SU-DHL-6 (cell line): ENCODE measurements at regions not wholly inside any gene's neighbourhood (a gene's known extent, or its start where the extent isn't known, plus 50 kb on each side); places are given as distances from the start of the nearest gene placed in this dataset.

Source experiments
- H2AFZ ChIP-seq: fragments of 200-600 bp; sonication (generic); 2 replicates; pipeline ENCODE4 v1.6.1; 2014; ENCODE audit warnings: low read depth, mild to moderate bottlenecking, moderate library complexity, mixed read lengths, antibody characterized with exemption, low read length; ENCODE audit not compliant: severe bottlenecking
- H3F3A ChIP-seq: fragments of 200-600 bp; shearing (Covaris generic); 2 replicates; pipeline ENCODE4 v1.6.0; 2016; ENCODE audit warnings: antibody characterized with exemption, mild to moderate bottlenecking; ENCODE audit not compliant: insufficient read depth
- H3K27ac ChIP-seq: fragments of 200-600 bp; sonication (generic); 2 replicates; pipeline ENCODE4 v1.5.1; 2016; ENCODE audit warnings: low read depth, mild to moderate bottlenecking, low read length, moderate library complexity, mixed read lengths
- H3K27me3 ChIP-seq: fragments of 200-600 bp; sonication (generic), shearing (Covaris generic); 2 replicates; pipeline ENCODE4 v1.6.0; 2014; ENCODE audit warnings: mild to moderate bottlenecking, low read length
- H3K36me3 ChIP-seq: fragments of 200-600 bp; sonication (generic); 2 replicates; pipeline ENCODE4 v1.6.1; 2014; ENCODE audit warnings: mild to moderate bottlenecking, low read length, mixed read lengths
- H3K4me2 ChIP-seq: fragments of 300-600, 200-600 bp; shearing (Covaris generic), sonication (generic); 2 replicates; pipeline ENCODE4 v1.6.0; 2014; ENCODE audit warnings: low read length, low read depth, mild to moderate bottlenecking; ENCODE audit not compliant: poor library complexity, severe bottlenecking
- H3K4me3 ChIP-seq: fragments of 200-600 bp; sonication (generic); 2 replicates; pipeline ENCODE4 v1.5.1; 2014; ENCODE audit warnings: antibody characterized with exemption, low read length, mild to moderate bottlenecking, mixed read lengths; ENCODE audit not compliant: insufficient read depth, poor library complexity, severe bottlenecking
- H3K79me2 ChIP-seq: fragments of 200-600 bp; sonication (generic); 2 replicates; pipeline ENCODE4 v1.6.1; 2014; ENCODE audit warnings: mild to moderate bottlenecking, low read length, moderate library complexity; ENCODE audit not compliant: insufficient read depth
- H3K9ac ChIP-seq: fragments of 200-600 bp; sonication (generic); 2 replicates; pipeline ENCODE4 v1.7.0; 2014; ENCODE audit warnings: mild to moderate bottlenecking, low read length
- H3K9me2 ChIP-seq: fragments of 200-600 bp; sonication (generic); replicated peaks from 2 replicates; pipeline ENCODE4 v1.6.1; 2014; ENCODE audit warnings: low read length; ENCODE audit not compliant: insufficient read depth
- H3K9me3 ChIP-seq: fragments of 200-600 bp; sonication (generic); 2 replicates; pipeline ENCODE4 v1.6.1; 2014; ENCODE audit warnings: low read length, mixed read lengths; ENCODE audit not compliant: insufficient read depth
- H4K20me1 ChIP-seq: fragments of 200-600 bp; sonication (generic); 2 replicates; pipeline ENCODE4 v1.6.1; 2014; ENCODE audit warnings: low read depth, mild to moderate bottlenecking, antibody characterized with exemption, low read length, moderate library complexity, mixed read lengths
- CTCF ChIP-seq: fragments of 200-600 bp; sonication (generic); IDR thresholded peaks from one replicate; pipeline ENCODE4 v1.5.1; 2017; ENCODE audit warnings: antibody characterized with exemption, mild to moderate bottlenecking, low read length, moderate library complexity; ENCODE audit not compliant: insufficient read depth, poor library complexity, severe bottlenecking
- EZH2phosphoT487 ChIP-seq: fragments of 200-600 bp; sonication (generic), shearing (Covaris generic); conservative IDR thresholded peaks from 2 replicates; pipeline ENCODE4 v1.6.1; 2018; ENCODE audit warnings: mild to moderate bottlenecking, antibody characterized with exemption, low read length, moderate library complexity, mixed read lengths

DNA sequence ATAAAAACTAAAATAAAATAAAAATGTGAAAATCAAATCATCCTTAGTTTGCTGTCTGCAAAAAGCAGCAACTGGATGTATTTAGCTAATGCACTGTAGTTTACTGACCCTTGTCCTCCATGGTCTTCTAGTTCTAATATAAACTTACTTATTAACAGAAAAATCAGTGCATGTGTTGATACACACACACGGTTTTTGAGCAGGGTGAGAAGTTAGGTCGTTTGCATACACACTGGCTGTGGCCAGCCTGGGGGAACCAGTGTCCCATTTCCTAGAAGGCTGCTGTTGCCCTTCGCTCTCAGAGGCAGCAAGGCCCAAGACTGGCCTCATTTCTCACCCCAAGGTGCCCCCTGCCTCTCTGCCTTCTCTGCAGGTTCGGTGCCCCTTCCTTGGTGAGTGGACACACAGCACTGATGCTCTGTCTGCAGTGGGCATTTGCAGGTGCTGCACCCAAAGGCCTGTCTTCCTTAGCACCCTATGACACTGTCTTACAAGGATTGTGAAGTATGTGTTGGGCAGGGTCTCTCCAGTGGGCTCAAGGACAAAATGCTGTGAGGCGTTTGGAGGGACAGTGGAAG lies 168.5 kb downstream of the SCP2D1 start:
- no peak for TF ChIP-seq EZH2phosphoT487
- no peak for TF ChIP-seq CTCF
- no peak overlapping the region for H3K4me3 ChIP-seq
- H3F3A ChIP-seq: no peaks in the 10 kb centered on the region
- no peak overlapping the region for H2AFZ ChIP-seq
- no peaks in the 10 kb centered on the region for H3K9me2 ChIP-seq
- no peak overlapping the region for H3K4me2 ChIP-seq
- no peak overlapping the region for H3K27ac ChIP-seq
- H3K9ac ChIP-seq: no peak overlapping the region
- H4K20me1 ChIP-seq: no peaks in the 10 kb centered on the region
- H3K36me3 ChIP-seq: no peaks in the 10 kb centered on the region
- H3K9me3 ChIP-seq: no peaks in the 10 kb centered on the region
- H3K79me2 ChIP-seq: no peaks in the 10 kb centered on the region
- H3K27me3 ChIP-seq: no peaks in the 10 kb centered on the region

- no peaks in the 10 kb centered on the region for H3F3A ChIP-seq
- H3K9me3 ChIP-seq: no peaks in the 10 kb centered on the region
- TF ChIP-seq EZH2phosphoT487 (no peak), CTCF (no peak)
- H3K79me2 ChIP-seq: no peaks in the 10 kb centered on the region
- no peak overlapping the region for H3K27ac ChIP-seq
- no peaks in the 10 kb centered on the region for H3K27me3 ChIP-seq
- H3K36me3 ChIP-seq: no peaks in the 10 kb centered on the region
- H3K4me3 ChIP-seq: no peak overlapping the region
- no peak overlapping the region for H3K9ac ChIP-seq
- H3K9me2 ChIP-seq: no peaks in the 10 kb centered on the region
- no peak overlapping the region for H2AFZ ChIP-seq
- no peak overlapping the region for H3K4me2 ChIP-seq
- no peaks in the 10 kb centered on the region for H4K20me1 ChIP-seq
These were observed 170.2 kb downstream of the SCP2D1 start for GRCh38 chr20:18983796-18984195.

DNA sequence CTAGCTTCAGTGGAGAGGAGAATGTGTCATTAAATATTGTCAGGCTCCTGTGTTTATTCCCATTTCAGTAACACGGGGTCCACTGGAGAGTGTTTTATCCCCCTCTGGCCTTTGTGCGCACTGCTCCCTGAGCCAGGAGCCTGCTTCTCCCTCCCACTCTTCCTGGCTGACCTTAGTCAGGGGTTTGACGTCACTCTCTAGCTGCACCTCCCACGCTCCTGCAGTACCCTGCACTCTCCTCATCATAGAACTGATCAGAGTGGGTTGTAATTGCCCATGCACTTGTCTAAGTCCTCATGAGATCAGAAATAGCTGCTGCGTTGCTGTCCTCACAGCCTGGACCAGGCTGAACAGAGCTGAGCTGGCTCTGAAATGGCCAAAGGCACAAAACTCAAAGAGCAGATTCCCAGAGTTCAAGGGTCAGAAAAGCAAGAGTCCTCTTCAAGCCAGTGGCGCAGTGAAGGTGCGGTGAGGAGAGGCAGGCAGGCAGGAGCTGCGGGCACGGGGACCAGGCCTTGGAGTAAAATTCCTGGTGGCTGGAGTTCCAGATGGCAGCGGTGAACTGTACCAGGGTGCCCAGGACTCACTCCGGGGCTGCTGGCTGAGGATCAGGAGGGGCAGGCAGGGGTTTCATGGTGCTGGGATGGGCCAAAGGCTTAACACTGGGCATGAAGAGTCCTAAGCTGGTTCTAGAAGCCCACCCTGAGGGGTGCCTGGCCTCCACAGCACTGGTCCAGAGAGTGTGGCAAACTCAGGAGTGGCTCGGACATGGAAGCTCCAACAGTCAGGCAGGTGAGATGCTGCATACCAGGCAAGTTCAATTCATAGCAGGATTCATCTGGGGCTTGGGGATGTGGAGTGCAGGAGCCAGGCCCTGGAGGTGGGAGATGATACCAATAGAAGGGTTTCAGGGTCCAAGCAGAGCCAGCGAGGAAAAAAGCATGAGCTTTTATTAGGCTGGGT lies 170.9 kb downstream of the SCP2D1 start:
- H3K27ac ChIP-seq: no peak overlapping the region
- H2AFZ ChIP-seq: no peak overlapping the region
- no peak overlapping the region for H3K4me2 ChIP-seq

More for the DNA sequence above, 170.9 kb downstream of the SCP2D1 start:
- Histone ChIP-seq H3K36me3 (no peaks in the 10 kb centered on the region), H3K4me3 (no peak overlapping the region), H3K27me3 (no peaks in the 10 kb centered on the region), H3K9me3 (no peaks in the 10 kb centered on the region), H3K9ac (no peak overlapping the region), H3F3A (no peaks in the 10 kb centered on the region), H3K9me2 (no peaks in the 10 kb centered on the region), H4K20me1 (no peaks in the 10 kb centered on the region), H3K79me2 (no peaks in the 10 kb centered on the region)
- TF ChIP-seq CTCF (no peak), EZH2phosphoT487 (no peak)
